ENCODE measurements at regions not wholly inside any gene's neighbourhood (a gene's known extent, or its start where the extent isn't known, plus 50 kb on each side); places are given as distances from the start of the nearest gene placed in this dataset.

DNA sequence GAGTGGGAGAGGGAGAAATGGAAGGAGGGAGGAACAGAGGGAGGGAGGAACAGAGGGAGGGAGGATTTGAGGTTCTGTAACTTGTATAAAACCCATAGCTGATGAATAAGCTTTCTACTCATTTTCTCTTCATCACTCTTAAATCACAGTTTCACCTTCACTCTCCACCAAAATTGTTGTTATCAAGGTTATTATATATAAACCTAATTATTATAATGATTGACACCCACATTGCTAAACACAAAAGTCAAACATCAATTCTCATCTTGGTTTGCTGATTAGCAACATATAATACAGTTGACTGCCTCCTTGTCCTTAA, 229.0 kb upstream of the PAPPA start:
- no peak for TF ChIP-seq ZNF384 (IDR thresholded peaks at IDR 0.05)
- no peak for TF ChIP-seq BHLHE40 (IDR thresholded peaks at IDR 0.05; ENCODE audit: borderline replicate concordance)
- no peak for TF ChIP-seq FOXK2 (IDR thresholded peaks at IDR 0.05)
- no peak for TF ChIP-seq L3MBTL2 (conservative IDR thresholded peaks at IDR 0.05)
- TF ChIP-seq SUZ12 (IDR thresholded peaks at IDR 0.05) = no peak
- TF ChIP-seq NFRKB (IDR thresholded peaks at IDR 0.05) = no peak

Measured in HEK293T (cell line).